Panc1 (cell line): ENCODE measurements at regions not wholly inside any gene's neighbourhood (a gene's known extent, or its start where the extent isn't known, plus 50 kb on each side); places are given as distances from the start of the nearest gene placed in this dataset.

Experiments used
- ATAC-seq: fragments of 200-7000 bp; cut with Tn5 transposase; 2 replicates; pipeline ENCODE4 v1.9.1; 2020; ENCODE audit warnings: mild to moderate bottlenecking, moderate library complexity
- BruUV-seq: library from RNA; stranded (reverse); fragments of 400-500 nt; replicated peaks from 2 replicates; lab custom pipeline; 2021; lab: Mats Ljungman, UMichigan
- CTCF ChIA-PET: fragments of 300-600 bp; sonication (Branson Sonifier 250); formaldehyde crosslinking; loops from one replicate; lab custom pipeline; 2022; ENCODE audit warnings: antibody characterized with exemption; lab: Charles Lee
- POLR2A ChIA-PET: fragments of 300-600 bp; sonication (Branson Sonifier 250); formaldehyde crosslinking; loops from one replicate; lab custom pipeline; 2022; ENCODE audit warnings: antibody characterized with exemption; lab: Charles Lee
- DNase-seq: peaks from one replicate; pipeline ENCODE4 v3.0.0-alpha.2; 2010; ENCODE audit warnings: low read depth, low spot score
- H3K27ac ChIP-seq: 2 replicates; pipeline ENCODE4 v1.5.1; 2011; ENCODE audit warnings: mild to moderate bottlenecking, low read length, inconsistent platforms
- H3K27me3 ChIP-seq: fragments of 200-500 bp; sonication (Bioruptor generic); 2 replicates; pipeline ENCODE4 v1.6.0; 2014; ENCODE audit warnings: low read length, inconsistent platforms; ENCODE audit not compliant: control insufficient read depth, insufficient read depth
- H3K36me3 ChIP-seq: fragments of 200-500 bp; sonication (Bioruptor generic); 2 replicates; pipeline ENCODE4 v1.5.1; 2014; ENCODE audit warnings: inconsistent platforms, mild to moderate bottlenecking, low read length, moderate library complexity; ENCODE audit not compliant: control insufficient read depth, insufficient read depth
- H3K4me1 ChIP-seq: 2 replicates; pipeline ENCODE4 v1.5.1; 2011; ENCODE audit warnings: inconsistent platforms, mild to moderate bottlenecking, low read length, moderate library complexity; ENCODE audit not compliant: control insufficient read depth, insufficient read depth
- H3K4me3 ChIP-seq, 2 experiments: 2 replicates each; pipeline ENCODE4 v1.5.1; 2011 to 2012; ENCODE audit warnings: low read depth in 2 of 2, low read length in 2 of 2, mild to moderate bottlenecking in 2 of 2, inconsistent platforms in 1 of 2, moderate library complexity in 1 of 2
- H3K9me3 ChIP-seq: fragments of 200-500 bp; sonication (Bioruptor generic); 2 replicates; pipeline ENCODE4 v1.5.1; 2014; ENCODE audit warnings: low read depth, mild to moderate bottlenecking, inconsistent platforms, low read length, moderate library complexity; ENCODE audit not compliant: control insufficient read depth, insufficient read depth
- CTCF ChIP-seq: fragments of 450-650 bp; IDR thresholded peaks from 2 replicates; pipeline ENCODE4 v1.5.1; 2017; ENCODE audit warnings: mild to moderate bottlenecking
- POLR2AphosphoS5 ChIP-seq: IDR thresholded peaks from 2 replicates; pipeline ENCODE4 v1.6.1; 2012; ENCODE audit warnings: mild to moderate bottlenecking, low read depth, low read length, moderate library complexity
- REST ChIP-seq, 2 experiments: IDR thresholded peaks; 2 replicates each; pipeline ENCODE4 v1.6.1; 2011 to 2012; ENCODE audit warnings: low read depth in 2 of 2, control low read depth in 1 of 2, low read length in 1 of 2, mild to moderate bottlenecking in 1 of 2, moderate library complexity in 1 of 2; ENCODE audit not compliant: insufficient read depth in 1 of 2
- SIN3A ChIP-seq: IDR thresholded peaks from 2 replicates; pipeline ENCODE4 v1.6.1; 2012; ENCODE audit warnings: low read depth, mild to moderate bottlenecking, low read length, moderate library complexity, borderline replicate concordance; ENCODE audit not compliant: insufficient read depth
- TCF7L2 ChIP-seq: IDR thresholded peaks from 2 replicates; pipeline ENCODE4 v1.6.1; 2011; ENCODE audit warnings: mild to moderate bottlenecking, low read depth, low read length, inconsistent platforms
- in situ Hi-C: cut with HindIII; loops from 2 replicates; pipeline ENCODE4 v1.10.0; 2016; ENCODE audit warnings: low sequenced_read_pairs, low pct_unique_long_range_greater_than_20kb
- intact Hi-C: fragments of 100-400 bp; cut with micrococcal nuclease; formaldehyde crosslinking; loops from one replicate; pipeline ENCODE4 v1.10.0; 2022; ENCODE audit not compliant: unreplicated experiment

GRCh38 chr5:118678746-118679145 lies 309.6 kb downstream of the DTWD2 start:
- Histone ChIP-seq H3K27me3 (no peaks in the 10 kb centered on the region), H3K9me3 (no peaks in the 10 kb centered on the region), H3K27ac (no peak overlapping the region), H3K36me3 (no peaks in the 10 kb centered on the region), H3K4me1 (no peaks in the 10 kb centered on the region), H3K4me3 (no peak overlapping the region)
- POLR2A ChIA-PET, result no interaction called here
- in situ Hi-C loops, result no loop called here
- TF ChIP-seq SIN3A, result no peak
- no peak for TF ChIP-seq CTCF
- no peak for TF ChIP-seq POLR2AphosphoS5
- no peak for TF ChIP-seq TCF7L2
- TF ChIP-seq REST (IDR thresholded peaks at IDR 0.05; ENCODE audit: insufficient read depth in 1 of 2, low read depth in 2 of 2, low read length in 1 of 2), result no peak
- no peak for ATAC-seq
- no TSS peak for BruUV-seq
- DNase-seq, result no peak
- intact Hi-C loops, result no loop called here
- CTCF ChIA-PET, result no interaction called here

GRCh38 chr5:118675247-118675646 lies 313.1 kb downstream of the DTWD2 start:
- H3K4me3 ChIP-seq, result no peak overlapping the region
- H3K27me3 ChIP-seq, result no peaks in the 10 kb centered on the region
- ChIA-PET CTCF (no interaction called here), POLR2A (no interaction called here)
- no TSS peak for BruUV-seq
- no peak for ATAC-seq
- no peaks in the 10 kb centered on the region for H3K4me1 ChIP-seq
- in situ Hi-C loops (no loop called here), intact Hi-C loops (no loop called here)
- no peak overlapping the region for H3K27ac ChIP-seq
- no peaks in the 10 kb centered on the region for H3K36me3 ChIP-seq
- H3K9me3 ChIP-seq, result no peaks in the 10 kb centered on the region
- TF ChIP-seq REST (IDR thresholded peaks at IDR 0.05; ENCODE audit: insufficient read depth in 1 of 2, low read depth in 2 of 2, low read length in 1 of 2), result no peak
- TF ChIP-seq POLR2AphosphoS5, result no peak
- no peak for TF ChIP-seq SIN3A
- TF ChIP-seq CTCF, result no peak
- TF ChIP-seq TCF7L2, result no peak
- no peak for DNase-seq
